Peyer's patch (tissue), 4 donors: ENCODE measurements at regions not wholly inside any gene's neighbourhood (a gene's known extent, or its start where the extent isn't known, plus 50 kb on each side); places are given as distances from the start of the nearest gene placed in this dataset.

Source experiments
- CTCF ChIP-seq, 6 experiments: fragments of 450-650 bp in 4 of 6; fragments of 200-600 bp in 2 of 6; sonication (generic) in 1 of 6; IDR thresholded peaks; one replicate each; pipeline ENCODE4 v1.5.1; 2017 to 2019; ENCODE audit warnings: antibody characterized with exemption in 6 of 6, mild to moderate bottlenecking in 3 of 6, moderate library complexity in 1 of 6
- POLR2A ChIP-seq, 2 donors: fragments of 450-650 bp; IDR thresholded peaks; one replicate each; pipeline ENCODE4 v1.5.1; 2017; ENCODE audit warnings: antibody characterized with exemption in 2 of 2, mild to moderate bottlenecking in 2 of 2, moderate library complexity in 2 of 2

GRCh38 chr4:138960175-138960710 lies 55.3 kb upstream of the NOCT start:
- no peak for TF ChIP-seq POLR2A (IDR thresholded peaks at IDR 0.05)
- no peak for TF ChIP-seq CTCF (IDR thresholded peaks at IDR 0.05)
